DND-41 (cell line): ENCODE measurements at regions not wholly inside any gene's neighbourhood (a gene's known extent, or its start where the extent isn't known, plus 50 kb on each side); places are given as distances from the start of the nearest gene placed in this dataset.

Source experiments
- ATAC-seq: fragments of 200-7000 bp; cut with Tn5 transposase; 3 replicates; pipeline ENCODE4 v1.9.1; 2021; ENCODE audit warnings: low read depth; ENCODE audit not compliant: insufficient read depth
- DNase-seq: peaks from one replicate; pipeline ENCODE4 v3.0.0-alpha.2; 2020
- H2AFZ ChIP-seq: 2 replicates; pipeline ENCODE4 v1.6.0; 2012; ENCODE audit warnings: low read depth, low read length
- H3K27ac ChIP-seq: 2 replicates; pipeline ENCODE4 v1.5.1; 2012; ENCODE audit warnings: low read length, inconsistent platforms
- H3K27me3 ChIP-seq: fragments of 200-600 bp; sonication (generic); 2 replicates; pipeline ENCODE4 v1.6.0; 2012; ENCODE audit warnings: low read length, mild to moderate bottlenecking, inconsistent platforms; ENCODE audit not compliant: insufficient read depth, poor library complexity
- H3K36me3 ChIP-seq: 2 replicates; pipeline ENCODE4 v1.5.1; 2012; ENCODE audit warnings: low read length, inconsistent platforms; ENCODE audit not compliant: insufficient read depth
- H3K4me1 ChIP-seq: 2 replicates; pipeline ENCODE4 v1.5.1; 2012; ENCODE audit warnings: mild to moderate bottlenecking, low read length; ENCODE audit not compliant: insufficient read depth
- H3K4me2 ChIP-seq: 2 replicates; pipeline ENCODE4 v1.6.0; 2012; ENCODE audit warnings: mild to moderate bottlenecking, moderate library complexity, low read length, inconsistent platforms; ENCODE audit not compliant: insufficient read depth
- H3K4me3 ChIP-seq, 2 experiments: fragments of 200-600 bp in 1 of 2; shearing (Covaris generic) in 1 of 2; 2 replicates each; pipeline ENCODE4 v1.5.1; 2012 to 2016; ENCODE audit warnings: inconsistent platforms in 2 of 2, low read length in 2 of 2, mild to moderate bottlenecking in 2 of 2, low read depth in 1 of 2, moderate library complexity in 1 of 2
- H3K79me2 ChIP-seq: 2 replicates; pipeline ENCODE4 v1.6.0; 2012; ENCODE audit warnings: low read length, inconsistent platforms; ENCODE audit not compliant: insufficient read depth
- H3K9ac ChIP-seq: 2 replicates; pipeline ENCODE4 v1.6.0; 2012; ENCODE audit warnings: low read depth, mild to moderate bottlenecking, inconsistent platforms, low read length, moderate library complexity
- H3K9me3 ChIP-seq: 2 replicates; pipeline ENCODE4 v1.5.1; 2012; ENCODE audit warnings: low read length, moderate library complexity, mild to moderate bottlenecking, inconsistent platforms; ENCODE audit not compliant: insufficient read depth, severe bottlenecking
- H4K20me1 ChIP-seq: 2 replicates; pipeline ENCODE4 v1.6.0; 2012; ENCODE audit warnings: low read length; ENCODE audit not compliant: insufficient read depth
- CTCF ChIP-seq: IDR thresholded peaks from 2 replicates; pipeline ENCODE4 v1.5.1; 2012; ENCODE audit warnings: borderline replicate concordance, low read length, moderate library complexity, mild to moderate bottlenecking; ENCODE audit not compliant: poor library complexity, severe bottlenecking; ENCODE audit errors: extremely low read depth
- EZH2 ChIP-seq: IDR thresholded peaks from 3 replicates; pipeline ENCODE4 v1.6.1; 2012; ENCODE audit warnings: borderline replicate concordance, low read depth, mild to moderate bottlenecking, moderate library complexity, low read length, inconsistent platforms; ENCODE audit not compliant: severe bottlenecking

GRCh38 chr18:10051877-10052631 is 138.2 kb downstream of the VAPA start:
- no peak for DNase-seq
- Histone ChIP-seq H3K4me3 (no peak overlapping the region), H3K27ac (no peak overlapping the region), H3K4me2 (no peak overlapping the region), H3K79me2 (no peaks in the 10 kb centered on the region), H3K4me1 (no peaks in the 10 kb centered on the region), H3K9ac (no peak overlapping the region), H3K27me3 (no peaks in the 10 kb centered on the region), H3K36me3 (no peaks in the 10 kb centered on the region), H4K20me1 (no peaks in the 10 kb centered on the region), H3K9me3 (no peaks in the 10 kb centered on the region), H2AFZ (no peak overlapping the region)
- ATAC-seq: no peak
- TF ChIP-seq EZH2: no peak
- no peak for TF ChIP-seq CTCF

GRCh38 chr18:10052871-10053270 is 139.1 kb downstream of the VAPA start:
- DNase-seq: no peak
- TF ChIP-seq CTCF (no peak), EZH2 (no peak)

GRCh38 chr18:10053861-10054260 is 140.0 kb downstream of the VAPA start:
- TF ChIP-seq CTCF (no peak), EZH2 (no peak)
- ATAC-seq: no peak
- no peak overlapping the region for H2AFZ ChIP-seq

More at GRCh38 chr18:10052871-10053270, 139.1 kb downstream of the VAPA start:
- Histone ChIP-seq H3K4me3 (no peak overlapping the region), H3K9me3 (no peaks in the 10 kb centered on the region), H3K27ac (no peak overlapping the region), H3K79me2 (no peaks in the 10 kb centered on the region), H3K27me3 (no peaks in the 10 kb centered on the region), H3K4me2 (no peak overlapping the region), H2AFZ (no peak overlapping the region), H3K4me1 (no peaks in the 10 kb centered on the region), H3K9ac (no peak overlapping the region), H4K20me1 (no peaks in the 10 kb centered on the region), H3K36me3 (no peaks in the 10 kb centered on the region)
- no peak for ATAC-seq

More at GRCh38 chr18:10053861-10054260, 140.0 kb downstream of the VAPA start:
- Histone ChIP-seq H4K20me1 (no peaks in the 10 kb centered on the region), H3K36me3 (no peaks in the 10 kb centered on the region), H3K4me1 (no peaks in the 10 kb centered on the region), H3K27me3 (no peaks in the 10 kb centered on the region), H3K9ac (no peak overlapping the region), H3K9me3 (no peaks in the 10 kb centered on the region), H3K79me2 (no peaks in the 10 kb centered on the region), H3K4me2 (no peak overlapping the region), H3K4me3 (no peak overlapping the region), H3K27ac (no peak overlapping the region)
- DNase-seq: no peak
